ENCODE measurements at regions not wholly inside any gene's neighbourhood (a gene's known extent, or its start where the extent isn't known, plus 50 kb on each side); places are given as distances from the start of the nearest gene placed in this dataset.
"Not testable (repeated sequence)": the region's sequence is repeated elsewhere in the genome, so short reads cannot be mapped to it uniquely, and the experiment has no call there.

GRCh38 chr2:84132370-84132769 lies 326.7 kb downstream of the SUCLG1 start:
- DNase-seq (ENCODE audit: low spot score), result no peak

DNA sequence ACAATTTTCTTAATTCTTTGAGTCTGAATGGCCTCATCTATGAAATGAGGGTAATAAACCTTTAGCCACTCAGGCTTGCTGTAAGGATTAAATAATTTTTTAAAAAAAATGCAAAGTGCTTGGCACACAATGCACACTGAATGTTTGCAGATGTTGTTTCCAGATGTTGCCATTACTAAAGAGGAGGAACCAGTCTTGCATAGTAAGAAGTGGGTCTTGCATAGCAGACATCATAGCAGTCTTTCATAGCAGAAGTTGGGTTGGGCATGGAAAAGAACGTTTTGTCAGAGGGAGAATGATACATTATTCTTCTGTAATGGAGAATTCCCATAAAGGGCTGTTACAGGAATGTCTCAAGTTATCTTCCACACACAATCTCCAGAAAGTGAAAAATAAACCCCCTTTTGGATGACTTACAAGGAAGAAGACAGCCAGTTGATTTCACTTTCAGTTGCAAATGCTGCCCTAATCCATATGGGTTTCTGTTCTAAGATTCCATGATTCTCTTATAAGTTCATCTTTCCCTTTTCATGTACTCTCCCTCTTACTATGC lies 327.7 kb downstream of the SUCLG1 start:
- DNase-seq (ENCODE audit: low spot score), result no peak

DNA sequence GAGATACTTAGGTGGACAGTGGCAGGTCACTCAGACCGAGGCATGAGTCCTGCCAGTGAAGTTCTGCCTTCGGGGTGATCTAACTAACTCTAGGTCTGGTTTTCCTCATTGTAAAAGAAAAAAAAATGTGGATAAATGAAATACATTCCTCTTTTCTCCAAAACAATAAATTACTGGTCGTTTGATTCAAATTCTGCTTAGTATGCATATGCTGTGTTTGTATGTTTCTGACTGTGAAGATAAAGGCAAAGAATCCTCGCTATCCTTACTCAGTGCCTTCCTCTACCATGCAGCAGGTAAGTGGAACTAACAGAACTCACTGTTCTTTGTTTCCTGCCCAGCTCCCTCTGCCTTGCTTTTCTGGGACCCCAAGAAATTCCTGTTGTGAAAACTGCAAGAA lies 330.1 kb downstream of the SUCLG1 start:
- DNase-seq (ENCODE audit: low spot score), result no peak

DNA sequence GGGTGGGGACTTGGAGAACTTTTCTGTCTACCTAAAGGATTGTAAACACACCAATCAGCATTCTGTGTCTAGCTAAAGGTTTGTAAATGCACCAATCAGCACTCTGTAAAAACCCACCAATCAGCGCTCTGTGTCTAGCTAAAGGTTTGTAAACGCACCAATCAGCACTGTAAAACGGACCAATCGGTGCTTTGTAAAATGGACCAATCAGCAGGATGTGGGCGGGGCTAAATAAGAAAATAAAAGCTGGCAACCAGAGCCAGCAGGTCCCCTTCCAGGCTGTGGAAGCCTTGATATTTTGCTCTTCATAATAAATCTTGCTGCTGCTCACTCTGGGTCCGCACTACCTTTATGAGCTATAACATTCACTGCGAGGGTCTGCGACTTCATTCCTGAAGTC lies 331.3 kb downstream of the SUCLG1 start:
- DNase-seq (ENCODE audit: low spot score), result not testable (repeated sequence)

DNA sequence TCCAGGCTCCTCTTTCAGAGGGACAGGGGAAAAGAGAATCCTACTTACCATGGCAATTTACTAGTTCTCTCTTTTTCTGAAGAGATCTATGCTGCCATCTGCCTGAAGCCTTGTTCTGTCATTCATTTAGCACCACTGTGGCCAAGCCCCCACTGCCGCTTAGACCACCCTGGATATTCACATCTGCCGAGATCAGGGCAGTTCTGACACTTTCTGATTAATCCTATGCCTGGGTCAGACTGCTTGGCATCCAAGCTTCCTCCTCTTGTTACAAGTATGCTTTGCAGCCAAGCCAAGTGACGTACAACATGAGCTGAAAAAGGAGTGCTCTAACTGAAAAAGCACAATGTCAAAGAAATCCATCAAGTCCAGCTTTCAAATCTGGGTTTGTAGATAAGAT lies 332.6 kb downstream of the SUCLG1 start:
- no peak for DNase-seq (ENCODE audit: low spot score)

DNA sequence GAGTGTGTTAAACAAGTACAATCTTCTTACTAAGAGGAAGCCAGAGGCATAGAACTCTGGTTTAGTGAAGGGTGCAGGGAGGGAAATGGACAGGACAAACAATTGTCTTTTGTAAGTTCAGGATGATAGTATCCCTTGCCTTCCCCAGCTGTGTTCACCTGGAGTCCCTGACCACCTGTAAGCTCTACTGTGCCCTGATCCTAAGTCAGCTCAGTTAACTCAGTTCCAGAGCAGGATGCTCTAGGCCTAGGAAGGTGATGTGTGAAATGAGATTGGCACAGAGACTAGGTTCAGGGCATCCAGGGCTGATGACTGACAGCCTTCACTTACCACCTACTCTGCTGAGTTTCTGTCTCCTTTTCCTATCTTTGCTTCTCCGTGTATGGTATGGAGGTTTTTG lies 333.0 kb downstream of the SUCLG1 start:
- DNase-seq (ENCODE audit: low spot score), result no peak

DNA sequence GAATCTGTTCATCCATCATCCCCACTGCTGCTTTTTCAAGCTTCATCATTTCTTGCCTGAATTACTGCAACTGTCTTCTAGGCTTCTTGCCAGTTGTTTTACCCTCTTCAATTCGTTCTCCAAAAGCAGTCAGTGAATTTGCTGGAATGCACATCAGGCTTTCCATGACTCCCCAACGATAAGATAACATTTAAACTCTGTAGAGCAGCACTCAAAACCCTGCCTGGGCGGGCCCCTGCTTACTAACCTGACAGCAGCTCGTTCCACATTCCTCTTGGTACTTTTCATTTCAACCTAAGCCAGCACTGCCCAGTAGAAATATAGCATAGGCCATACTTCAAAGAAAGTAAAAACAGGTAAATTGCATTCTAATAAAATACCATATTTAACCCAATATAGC lies 342.9 kb downstream of the SUCLG1 start:
- no peak for DNase-seq (ENCODE audit: low spot score)

GRCh38 chr2:84115173-84115857 lies 343.8 kb downstream of the SUCLG1 start:
- no peak for DNase-seq (ENCODE audit: low spot score)

DNA sequence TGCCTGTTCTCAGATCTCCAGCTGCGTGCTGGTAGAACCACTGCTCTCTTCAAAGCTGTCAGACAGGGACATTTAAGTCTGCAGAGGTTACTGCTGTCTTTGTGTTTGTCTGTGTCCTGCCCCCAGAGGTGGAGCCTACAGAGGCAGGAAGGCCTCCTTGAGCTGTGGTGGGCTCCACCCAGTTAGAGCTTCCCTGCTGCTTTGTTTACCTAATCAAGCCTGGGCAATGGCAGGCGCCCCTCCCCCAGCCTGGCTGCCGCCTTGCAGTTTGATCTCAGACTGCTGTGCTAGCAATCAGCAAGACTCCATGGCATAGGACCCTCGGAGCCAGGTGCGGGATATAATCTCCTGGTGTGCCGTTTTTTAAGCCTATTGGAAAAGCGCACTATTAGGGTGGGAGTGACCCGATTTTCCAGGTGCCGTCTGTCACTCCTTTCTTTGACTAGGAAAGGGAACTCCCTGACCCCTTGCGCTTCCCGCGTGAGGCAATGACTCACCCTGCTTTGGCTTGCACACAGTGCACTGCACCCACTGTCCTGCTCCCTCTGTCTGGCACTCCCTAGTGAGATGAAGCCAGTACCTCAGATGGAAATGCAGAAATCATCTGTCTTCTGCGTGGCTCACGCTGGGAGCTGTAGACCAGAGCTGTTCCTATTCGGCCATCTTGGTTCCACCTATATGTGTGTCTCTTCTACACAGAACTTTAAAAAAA lies 355.1 kb downstream of the SUCLG1 start:
- not testable (repeated sequence) for DNase-seq (ENCODE audit: low spot score)

DNA sequence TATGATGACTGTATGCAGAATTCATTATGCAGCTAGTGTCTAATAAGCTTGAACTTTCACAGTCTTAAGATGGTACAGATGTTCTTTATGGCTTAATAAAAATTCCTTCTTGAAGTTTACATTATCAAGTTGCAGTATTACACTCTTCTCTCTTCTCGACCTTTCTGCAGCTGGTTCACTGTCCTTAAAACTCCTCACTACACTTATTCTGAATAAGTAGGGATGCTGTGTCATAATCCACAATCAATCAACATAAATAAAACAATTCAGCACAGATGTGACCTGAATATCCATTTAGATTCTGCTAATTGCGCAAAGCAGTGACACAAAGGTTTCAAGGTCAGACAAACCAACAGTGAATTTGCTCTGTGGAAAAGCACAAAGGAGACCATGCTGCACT lies 356.8 kb downstream of the SUCLG1 start:
- no peak for DNase-seq (ENCODE audit: low spot score)

GRCh38 chr2:84088656-84089055 lies 370.4 kb downstream of the SUCLG1 start:
- no peak for DNase-seq (ENCODE audit: low spot score)

- no peak for DNase-seq (ENCODE audit: low spot score)
Measured at GRCh38 chr2:84085562-84085961, 373.5 kb downstream of the SUCLG1 start.

GRCh38 chr2:84084856-84085255 lies 374.2 kb downstream of the SUCLG1 start:
- DNase-seq (ENCODE audit: low spot score), result no peak

DNA sequence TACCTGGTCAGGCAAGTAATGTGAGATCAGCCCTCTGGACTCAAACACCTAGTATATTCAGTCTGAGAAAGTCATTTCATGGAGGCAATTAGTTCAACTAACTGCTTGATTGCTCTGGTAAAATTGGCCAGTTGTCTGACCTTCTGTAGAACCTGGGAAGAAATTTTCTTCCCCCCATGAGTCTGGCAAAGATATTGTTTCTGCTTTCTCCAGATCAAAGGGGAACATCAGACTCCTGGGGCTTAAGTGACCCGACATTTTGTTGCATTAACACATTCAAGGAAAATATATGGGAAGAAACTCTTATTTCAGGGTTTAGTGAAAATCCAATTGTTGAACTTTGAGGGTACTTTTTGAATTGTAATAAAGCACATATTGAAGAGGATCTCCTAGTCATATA lies 375.1 kb downstream of the SUCLG1 start:
- DNase-seq (ENCODE audit: low spot score), result no peak

GRCh38 chr2:84078471-84078870 lies 380.6 kb downstream of the SUCLG1 start:
- no peak for DNase-seq (ENCODE audit: low spot score)

DNA sequence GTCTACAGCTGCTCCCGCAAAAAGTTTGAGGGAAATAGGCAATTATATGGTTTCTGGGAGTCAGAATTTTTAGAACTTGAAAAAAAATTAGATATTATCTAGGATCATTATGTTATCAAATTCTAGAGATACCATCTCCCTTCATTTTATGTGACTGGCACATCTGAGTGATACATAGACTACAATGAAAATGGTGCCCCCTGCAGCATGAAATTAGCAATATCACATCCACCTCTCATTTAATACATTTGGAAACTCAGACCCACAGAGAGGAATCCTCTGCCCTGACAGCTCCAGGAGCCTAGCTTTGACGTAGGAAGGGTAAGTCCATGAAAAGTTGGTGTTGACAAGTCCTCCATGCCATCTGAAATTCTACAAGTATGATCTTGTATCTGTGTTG lies 381.6 kb downstream of the SUCLG1 start:
- no peak for DNase-seq (ENCODE audit: low spot score)

DNA sequence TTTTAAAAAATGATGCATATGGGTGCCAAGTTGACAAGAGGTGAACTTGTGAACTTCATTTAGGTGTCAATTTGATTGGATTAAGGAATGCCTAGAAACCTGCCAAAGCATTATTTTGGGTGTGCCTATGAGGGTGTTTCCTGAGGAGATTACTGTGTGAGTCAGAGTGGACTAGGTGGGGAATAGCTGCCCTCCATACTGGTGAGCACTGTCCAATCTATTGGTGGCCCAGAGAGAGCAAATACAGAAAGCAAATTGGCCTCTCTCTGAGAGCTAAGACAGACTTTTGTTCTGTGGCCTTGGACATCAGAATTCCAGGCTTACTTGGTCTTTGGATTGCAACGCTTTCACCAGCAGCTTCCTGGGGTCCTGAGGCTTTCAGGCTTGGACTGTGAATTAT lies 388.0 kb downstream of the SUCLG1 start:
- no peak for DNase-seq (ENCODE audit: low spot score)

- DNase-seq (ENCODE audit: low spot score), result no peak
Measured at GRCh38 chr2:84065857-84066256, 393.2 kb downstream of the SUCLG1 start.

DNA sequence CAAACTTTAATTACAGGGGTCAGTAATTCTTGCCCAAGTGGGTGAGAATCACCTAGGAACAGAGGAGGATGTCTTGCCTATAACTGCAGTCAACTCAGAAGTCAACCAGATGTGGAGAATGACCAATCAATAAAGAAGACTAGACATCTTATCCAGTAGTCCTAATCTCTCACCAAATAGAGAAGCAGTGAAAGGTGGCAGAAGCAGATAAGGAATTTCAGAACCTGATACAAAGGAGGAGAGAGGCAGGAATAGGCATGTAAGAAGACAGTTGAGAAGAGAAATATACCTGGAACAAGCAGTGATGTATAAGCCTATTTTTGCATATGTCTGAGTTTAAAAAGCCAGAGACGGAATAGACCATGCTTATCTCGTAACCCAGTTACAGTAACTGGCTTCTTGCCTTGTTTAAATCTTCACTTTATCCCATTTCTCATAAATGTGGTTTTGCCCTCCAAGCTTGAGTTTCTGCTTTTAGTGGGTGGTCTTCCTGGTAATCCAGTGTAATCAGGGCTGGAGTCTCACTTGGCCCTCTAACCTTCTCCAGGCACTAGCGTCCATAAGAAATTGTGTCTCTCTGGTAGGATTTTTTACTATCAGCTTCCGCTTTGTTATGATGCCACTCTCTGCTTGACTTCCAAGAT lies 401.0 kb downstream of the SUCLG1 start:
- DNase-seq (ENCODE audit: low spot score), result no peak

DNA sequence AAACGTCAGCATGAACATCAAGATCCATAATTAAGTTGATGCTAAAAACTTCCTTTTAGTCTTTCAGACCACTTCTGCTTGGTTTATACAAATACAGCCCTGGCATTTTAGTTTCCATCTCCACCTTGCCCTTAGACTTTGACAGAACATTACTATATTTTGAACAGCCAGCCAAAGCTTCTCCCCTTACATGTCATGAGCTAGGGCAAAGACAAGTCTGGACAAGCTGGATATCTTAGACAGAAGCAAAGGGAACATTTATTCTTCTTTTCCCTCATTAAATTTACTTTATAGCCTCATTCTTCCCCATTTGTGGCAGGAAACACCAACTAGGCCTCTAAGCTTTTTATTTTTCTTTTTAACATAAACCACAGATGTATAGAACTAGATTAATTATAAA lies 403.3 kb downstream of the SUCLG1 start:
- DNase-seq (ENCODE audit: low spot score), result no peak

DNA sequence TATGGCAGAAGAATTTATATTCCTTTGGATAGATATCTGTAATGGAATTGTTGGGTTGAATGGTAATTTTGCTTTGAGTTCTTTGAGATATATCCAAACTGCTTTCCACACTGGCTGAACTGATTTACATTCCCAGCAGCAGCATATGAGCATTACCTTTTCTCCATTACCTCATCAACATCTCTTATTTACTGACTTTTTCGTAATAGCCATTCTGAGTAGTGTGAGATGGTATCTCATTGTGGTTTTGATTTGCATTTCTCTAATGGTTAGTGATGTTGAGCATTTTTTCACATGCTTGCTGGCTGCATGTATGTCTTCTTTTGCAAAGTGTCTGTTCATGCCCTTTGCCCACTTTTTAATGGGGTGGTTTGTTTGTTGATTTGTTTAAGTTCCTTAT lies 404.5 kb downstream of the SUCLG1 start:
- DNase-seq (ENCODE audit: low spot score), result not testable (repeated sequence)

GRCh38 chr2:84052913-84053312 lies 406.2 kb downstream of the SUCLG1 start:
- no peak for DNase-seq (ENCODE audit: low spot score)

DNA sequence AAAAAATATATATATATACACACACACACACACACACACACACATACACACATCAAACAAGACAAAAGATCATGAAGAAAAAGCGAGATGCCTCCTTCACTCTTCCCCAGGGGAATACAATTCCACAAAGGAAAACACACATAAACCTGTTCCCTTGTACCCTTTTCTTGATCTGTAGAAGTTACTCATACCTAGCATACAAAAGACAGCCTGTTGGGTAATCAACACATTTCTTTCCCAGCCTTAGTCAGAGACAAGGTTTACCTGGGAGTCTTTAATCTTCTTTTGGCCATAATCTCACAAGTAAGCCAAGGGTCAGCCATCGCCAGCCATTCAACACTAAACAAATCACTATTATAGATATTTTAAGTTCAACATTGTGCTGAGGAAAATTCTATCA lies 407.0 kb downstream of the SUCLG1 start:
- no peak for DNase-seq (ENCODE audit: low spot score)

Measured in left forelimb (tissue), 1 donor.